ENCODE measurements at regions not wholly inside any gene's neighbourhood (a gene's known extent, or its start where the extent isn't known, plus 50 kb on each side); places are given as distances from the start of the nearest gene placed in this dataset.

DNA sequence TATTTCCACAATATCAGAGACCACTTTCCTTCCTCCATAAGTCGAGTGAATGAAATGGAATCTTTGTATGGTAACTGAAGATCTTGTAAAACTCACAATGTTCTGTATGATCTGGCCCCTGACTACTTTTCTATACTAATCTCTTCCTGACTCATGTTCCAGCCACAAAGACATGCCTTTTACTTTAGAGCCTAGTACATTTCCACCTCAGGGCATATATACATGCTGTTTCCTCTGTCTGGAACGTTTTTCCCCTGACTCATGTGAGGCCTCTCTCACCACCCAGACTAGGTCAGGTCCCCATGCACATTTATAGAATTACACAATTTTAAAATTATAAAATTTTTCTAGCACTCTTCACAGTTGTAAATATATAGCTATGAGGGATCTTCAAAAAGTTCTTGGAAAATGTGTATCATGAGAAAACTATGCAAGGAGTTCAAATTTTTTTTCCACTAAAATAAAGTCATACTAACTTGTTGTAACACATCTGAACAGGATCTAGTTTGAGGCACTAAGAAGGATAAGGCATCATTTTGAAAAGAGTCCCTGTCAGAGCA lies 208.8 kb downstream of the SH2D1A start (continued):
- TF ChIP-seq, protein P1, sequence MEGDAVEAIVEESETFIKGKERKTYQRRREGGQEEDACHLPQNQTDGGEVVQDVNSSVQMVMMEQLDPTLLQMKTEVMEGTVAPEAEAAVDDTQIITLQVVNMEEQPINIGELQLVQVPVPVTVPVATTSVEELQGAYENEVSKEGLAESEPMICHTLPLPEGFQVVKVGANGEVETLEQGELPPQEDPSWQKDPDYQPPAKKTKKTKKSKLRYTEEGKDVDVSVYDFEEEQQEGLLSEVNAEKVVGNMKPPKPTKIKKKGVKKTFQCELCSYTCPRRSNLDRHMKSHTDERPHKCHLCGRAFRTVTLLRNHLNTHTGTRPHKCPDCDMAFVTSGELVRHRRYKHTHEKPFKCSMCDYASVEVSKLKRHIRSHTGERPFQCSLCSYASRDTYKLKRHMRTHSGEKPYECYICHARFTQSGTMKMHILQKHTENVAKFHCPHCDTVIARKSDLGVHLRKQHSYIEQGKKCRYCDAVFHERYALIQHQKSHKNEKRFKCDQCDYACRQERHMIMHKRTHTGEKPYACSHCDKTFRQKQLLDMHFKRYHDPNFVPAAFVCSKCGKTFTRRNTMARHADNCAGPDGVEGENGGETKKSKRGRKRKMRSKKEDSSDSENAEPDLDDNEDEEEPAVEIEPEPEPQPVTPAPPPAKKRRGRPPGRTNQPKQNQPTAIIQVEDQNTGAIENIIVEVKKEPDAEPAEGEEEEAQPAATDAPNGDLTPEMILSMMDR (IDR thresholded peaks at IDR 0.05 in 2 of 3, conservative IDR thresholded peaks at IDR 0.05 in 1 of 3; ENCODE audit: borderline replicate concordance in 1 of 3, insufficient read depth in 1 of 3, low read depth in 2 of 3, low read length in 2 of 3), result no peak
- TF ChIP-seq RAD21 (IDR thresholded peaks at IDR 0.05; ENCODE audit: low read depth), result no peak
- no peak for TF ChIP-seq CBX3 (IDR thresholded peaks at IDR 0.05; ENCODE audit: low read depth)
- TF ChIP-seq ZNF274 (IDR thresholded peaks at IDR 0.05; ENCODE audit: low read depth, low read length), result no peak

DNA sequence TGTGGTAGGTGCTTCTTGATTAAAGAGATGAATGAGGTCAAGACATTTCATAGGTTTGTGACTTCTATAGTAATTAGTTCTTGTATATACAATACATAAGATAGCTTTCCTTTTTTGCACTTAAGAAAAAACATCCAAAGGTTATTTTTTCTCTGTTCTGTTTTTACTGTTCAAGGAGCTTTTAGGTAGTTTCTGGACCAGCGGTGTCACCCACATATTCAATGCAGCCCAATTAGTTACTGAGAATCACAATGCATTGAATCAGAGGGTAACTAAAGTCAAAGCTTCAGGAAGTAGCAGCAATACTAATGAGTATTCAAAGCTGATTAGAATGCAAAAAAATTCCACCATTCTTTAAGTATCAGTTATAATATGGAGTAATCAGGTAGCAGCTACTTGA lies 211.6 kb downstream of the SH2D1A start:
- no TSS peak for BruUV-seq (replicated peaks)
- RAD21 ChIA-PET (ENCODE audit: low non-redundant PET in 1 of 2, low total read pairs in 2 of 2, uncharacterized antibody in 2 of 2, unreplicated experiment in 2 of 2), result no interaction called here
- intact Hi-C loops (cut with micrococcal nuclease), result no loop called here
- Histone ChIP-seq H3K9me3 (ENCODE audit: control insufficient read depth in 1 of 2, insufficient read depth in 1 of 2, low read depth in 1 of 2, low read length in 2 of 2) (no peaks in the 10 kb centered on the region), H3K4me3 (replicated peaks in 1 of 2; ENCODE audit: low read depth in 1 of 2, low read length in 2 of 2) (no peak overlapping the region), H3K9me2 (ENCODE audit: insufficient read depth) (no peaks in the 10 kb centered on the region), H3K4me2 (ENCODE audit: low read length) (no peak overlapping the region), H3K79me2 (ENCODE audit: insufficient read depth, low read length) (no peaks in the 10 kb centered on the region), H3K27ac (ENCODE audit: low read depth, low read length) (no peak overlapping the region), H4K20me1 (ENCODE audit: insufficient read depth) (no peaks in the 10 kb centered on the region), H3K27me3 (ENCODE audit: insufficient read depth, low read length) (no peaks in the 10 kb centered on the region), H3K9ac (ENCODE audit: low read length) (no peak overlapping the region), H3K36me3 (ENCODE audit: control insufficient read depth in 1 of 2, insufficient read depth in 2 of 2, low read length in 2 of 2) (no peaks in the 10 kb centered on the region), H2AFZ (ENCODE audit: low read depth, low read length, poor library complexity, severe bottlenecking) (no peak overlapping the region), H3K4me1 (ENCODE audit: control insufficient read depth in 1 of 2, insufficient read depth in 2 of 2, low read length in 2 of 2) (no peaks in the 10 kb centered on the region)
- DNase-seq (ENCODE audit: low read depth, low spot score), result no peak
- ATAC-seq, result no peak
- no peak for TF ChIP-seq EZH2 (IDR thresholded peaks at IDR 0.05)
- TF ChIP-seq CEBPB (IDR thresholded peaks at IDR 0.05; ENCODE audit: low read depth), result no peak
- CTCF ChIA-PET, result no interaction called here
- POLR2A ChIA-PET, result no interaction called here

DNA sequence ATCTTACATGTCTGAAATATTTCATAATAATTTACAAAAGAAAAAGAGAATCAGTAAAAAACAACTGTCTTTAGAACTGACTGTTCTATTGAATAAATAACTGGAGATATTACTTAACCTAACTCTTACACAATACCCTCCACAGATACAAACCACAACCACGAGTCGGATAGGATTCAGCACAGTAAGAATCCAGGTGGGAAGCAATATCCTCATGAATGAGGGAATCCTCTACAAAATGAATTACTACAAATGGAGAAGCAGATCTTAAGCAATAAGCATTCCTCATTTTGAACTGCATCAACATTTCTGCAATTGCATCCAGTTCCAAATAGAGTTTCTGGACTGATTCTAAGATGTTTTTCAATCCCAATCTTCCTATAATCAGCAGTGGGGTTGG lies 227.1 kb downstream of the SH2D1A start:
- no peak for DNase-seq (ENCODE audit: low read depth, low spot score)
- CTCF ChIA-PET, result no interaction called here
- TF ChIP-seq, protein P2, sequence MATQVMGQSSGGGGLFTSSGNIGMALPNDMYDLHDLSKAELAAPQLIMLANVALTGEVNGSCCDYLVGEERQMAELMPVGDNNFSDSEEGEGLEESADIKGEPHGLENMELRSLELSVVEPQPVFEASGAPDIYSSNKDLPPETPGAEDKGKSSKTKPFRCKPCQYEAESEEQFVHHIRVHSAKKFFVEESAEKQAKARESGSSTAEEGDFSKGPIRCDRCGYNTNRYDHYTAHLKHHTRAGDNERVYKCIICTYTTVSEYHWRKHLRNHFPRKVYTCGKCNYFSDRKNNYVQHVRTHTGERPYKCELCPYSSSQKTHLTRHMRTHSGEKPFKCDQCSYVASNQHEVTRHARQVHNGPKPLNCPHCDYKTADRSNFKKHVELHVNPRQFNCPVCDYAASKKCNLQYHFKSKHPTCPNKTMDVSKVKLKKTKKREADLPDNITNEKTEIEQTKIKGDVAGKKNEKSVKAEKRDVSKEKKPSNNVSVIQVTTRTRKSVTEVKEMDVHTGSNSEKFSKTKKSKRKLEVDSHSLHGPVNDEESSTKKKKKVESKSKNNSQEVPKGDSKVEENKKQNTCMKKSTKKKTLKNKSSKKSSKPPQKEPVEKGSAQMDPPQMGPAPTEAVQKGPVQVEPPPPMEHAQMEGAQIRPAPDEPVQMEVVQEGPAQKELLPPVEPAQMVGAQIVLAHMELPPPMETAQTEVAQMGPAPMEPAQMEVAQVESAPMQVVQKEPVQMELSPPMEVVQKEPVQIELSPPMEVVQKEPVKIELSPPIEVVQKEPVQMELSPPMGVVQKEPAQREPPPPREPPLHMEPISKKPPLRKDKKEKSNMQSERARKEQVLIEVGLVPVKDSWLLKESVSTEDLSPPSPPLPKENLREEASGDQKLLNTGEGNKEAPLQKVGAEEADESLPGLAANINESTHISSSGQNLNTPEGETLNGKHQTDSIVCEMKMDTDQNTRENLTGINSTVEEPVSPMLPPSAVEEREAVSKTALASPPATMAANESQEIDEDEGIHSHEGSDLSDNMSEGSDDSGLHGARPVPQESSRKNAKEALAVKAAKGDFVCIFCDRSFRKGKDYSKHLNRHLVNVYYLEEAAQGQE (IDR thresholded peaks at IDR 0.05; ENCODE audit: low read depth), result no peak
- TF ChIP-seq EZH2 (IDR thresholded peaks at IDR 0.05) (no peak), POLR2A (IDR thresholded peaks at IDR 0.05; ENCODE audit: borderline replicate concordance, extremely low read depth, insufficient read depth, insufficient read length) (no peak), CBX3 (IDR thresholded peaks at IDR 0.05; ENCODE audit: low read depth) (no peak), RAD21 (IDR thresholded peaks at IDR 0.05; ENCODE audit: low read depth) (no peak), EZH2phosphoT487 (IDR thresholded peaks at IDR 0.05; ENCODE audit: borderline replicate concordance) (no peak), ZFX (IDR thresholded peaks at IDR 0.05) (no peak), ZNF274 (IDR thresholded peaks at IDR 0.05; ENCODE audit: low read depth, low read length) (no peak), TCF7L2 (IDR thresholded peaks at IDR 0.05; ENCODE audit: borderline replicate concordance, extremely low read depth, insufficient read depth, insufficient read length) (no peak), SIN3A (IDR thresholded peaks at IDR 0.05; ENCODE audit: low read depth) (no peak)
- TF ChIP-seq, protein P3, sequence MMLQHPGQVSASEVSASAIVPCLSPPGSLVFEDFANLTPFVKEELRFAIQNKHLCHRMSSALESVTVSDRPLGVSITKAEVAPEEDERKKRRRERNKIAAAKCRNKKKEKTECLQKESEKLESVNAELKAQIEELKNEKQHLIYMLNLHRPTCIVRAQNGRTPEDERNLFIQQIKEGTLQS (IDR thresholded peaks at IDR 0.05), result no peak

More for the DNA sequence above, 227.1 kb downstream of the SH2D1A start:
- no peak overlapping the region for H2AFZ ChIP-seq (ENCODE audit: low read depth, low read length, poor library complexity, severe bottlenecking)
- H3K36me3 ChIP-seq (ENCODE audit: control insufficient read depth in 1 of 2, insufficient read depth in 2 of 2, low read length in 2 of 2), result no peaks in the 10 kb centered on the region
- ChIA-PET POLR2A (no interaction called here), RAD21 (ENCODE audit: low non-redundant PET in 1 of 2, low total read pairs in 2 of 2, uncharacterized antibody in 2 of 2, unreplicated experiment in 2 of 2) (no interaction called here)
- no peak overlapping the region for H3K4me2 ChIP-seq (ENCODE audit: low read length)
- intact Hi-C loops (cut with micrococcal nuclease), result no loop called here
- H3K27ac ChIP-seq (ENCODE audit: low read depth, low read length), result no peak overlapping the region
- H3K79me2 ChIP-seq (ENCODE audit: insufficient read depth, low read length), result no peaks in the 10 kb centered on the region
- H3K4me1 ChIP-seq (ENCODE audit: control insufficient read depth in 1 of 2, insufficient read depth in 2 of 2, low read length in 2 of 2), result no peaks in the 10 kb centered on the region
- H3K9ac ChIP-seq (ENCODE audit: low read length), result no peak overlapping the region
- BruUV-seq (replicated peaks), result no TSS peak
- H3K4me3 ChIP-seq (replicated peaks in 1 of 2; ENCODE audit: low read depth in 1 of 2, low read length in 2 of 2), result no peak overlapping the region
- no peaks in the 10 kb centered on the region for H3K9me3 ChIP-seq (ENCODE audit: control insufficient read depth in 1 of 2, insufficient read depth in 1 of 2, low read depth in 1 of 2, low read length in 2 of 2)
- no peak for ATAC-seq
- no peaks in the 10 kb centered on the region for H4K20me1 ChIP-seq (ENCODE audit: insufficient read depth)
- no peaks in the 10 kb centered on the region for H3K9me2 ChIP-seq (ENCODE audit: insufficient read depth)
- no peaks in the 10 kb centered on the region for H3K27me3 ChIP-seq (ENCODE audit: insufficient read depth, low read length)

All from HCT116 (cell line).